PC-9 (cell line): ENCODE measurements at regions not wholly inside any gene's neighbourhood (a gene's known extent, or its start where the extent isn't known, plus 50 kb on each side); places are given as distances from the start of the nearest gene placed in this dataset.

Experiments
- BruUV-seq: library from RNA; stranded (reverse); fragments of 400-500 nt; replicated peaks from 2 replicates; lab custom pipeline; 2021; lab: Mats Ljungman, UMichigan
- CTCF ChIA-PET: fragments of 300-600 bp; sonication (Branson Sonifier 250); formaldehyde crosslinking; loops from one replicate; lab custom pipeline; 2022; ENCODE audit warnings: antibody characterized with exemption; lab: Charles Lee
- POLR2A ChIA-PET: fragments of 300-600 bp; sonication (Branson Sonifier 250); formaldehyde crosslinking; loops from one replicate; lab custom pipeline; 2022; ENCODE audit warnings: antibody characterized with exemption; ENCODE audit not compliant: unreplicated experiment; lab: Charles Lee
- DNase-seq, 2 experiments: peaks; one replicate each; pipeline versions ENCODE4 v3.0.0 to v3.0.0-alpha.2; 2015 to 2022; ENCODE audit warnings: mixed read lengths in 1 of 2
- H2AFZ ChIP-seq: fragments of 200-600 bp; sonication (generic); 2 replicates; pipeline ENCODE4 v1.8.1; 2017; ENCODE audit warnings: antibody characterized with exemption
- H3F3A ChIP-seq: fragments of 200-600 bp; sonication (generic); 2 replicates; pipeline ENCODE4 v1.8.1; 2017; ENCODE audit warnings: antibody characterized with exemption, mild to moderate bottlenecking, low read depth; ENCODE audit not compliant: insufficient read depth
- H3K27ac ChIP-seq: fragments of 200-600 bp; sonication (generic); 2 replicates; pipeline ENCODE4 v1.6.1; 2016; ENCODE audit warnings: mixed run types
- H3K27me3 ChIP-seq: fragments of 200-600 bp; sonication (generic); 2 replicates; pipeline ENCODE4 v1.6.1; 2016; ENCODE audit warnings: low read depth, mixed run types; ENCODE audit not compliant: insufficient read depth
- H3K36me3 ChIP-seq: fragments of 200-600 bp; sonication (generic); 2 replicates; pipeline ENCODE4 v1.6.1; 2016; ENCODE audit warnings: low read depth, mixed run types
- H3K4me1 ChIP-seq: fragments of 200-600 bp; sonication (generic); replicated peaks from 2 replicates; pipeline ENCODE4 v1.6.1; 2016; ENCODE audit warnings: mixed run types; ENCODE audit not compliant: insufficient read depth
- H3K4me2 ChIP-seq: fragments of 200-600 bp; sonication (generic); 2 replicates; pipeline ENCODE4 v1.6.1; 2017; ENCODE audit warnings: mixed run types
- H3K4me3 ChIP-seq: fragments of 200-600 bp; sonication (generic); 2 replicates; pipeline ENCODE4 v1.6.1; 2016; ENCODE audit warnings: mixed run types
- H3K79me2 ChIP-seq: fragments of 200-600 bp; sonication (generic); 2 replicates; pipeline ENCODE4 v1.6.1; 2017; ENCODE audit warnings: low read depth, mixed run types
- H3K9me2 ChIP-seq: fragments of 200-600 bp; sonication (generic); 2 replicates; pipeline ENCODE4 v1.8.1; 2017; ENCODE audit warnings: mild to moderate bottlenecking; ENCODE audit not compliant: insufficient read depth
- H3K9me3 ChIP-seq: fragments of 200-600 bp; sonication (generic); 2 replicates; pipeline ENCODE4 v1.8.1; 2016; ENCODE audit warnings: low read depth; ENCODE audit not compliant: insufficient read depth
- H4K20me1 ChIP-seq: fragments of 200-600 bp; sonication (generic); 2 replicates; pipeline ENCODE4 v1.8.1; 2017; ENCODE audit not compliant: insufficient read depth
- EZH2 ChIP-seq: fragments of 200-600 bp; sonication (generic); IDR thresholded peaks from 2 replicates; pipeline ENCODE4 v1.8.0; 2017; ENCODE audit warnings: antibody characterized with exemption, low read depth
- intact Hi-C: fragments of 100-400 bp; cut with micrococcal nuclease; formaldehyde crosslinking; loops from one replicate; pipeline ENCODE4 v1.10.0; 2022; ENCODE audit not compliant: unreplicated experiment
- TF ChIP-seq, protein P1 (sequence below): fragments of 200-600 bp; sonication (generic); conservative IDR thresholded peaks from 2 replicates; pipeline ENCODE4 v1.6.1; 2017; ENCODE audit warnings: mixed run types, antibody characterized with exemption, mild to moderate bottlenecking, moderate library complexity

DNA sequence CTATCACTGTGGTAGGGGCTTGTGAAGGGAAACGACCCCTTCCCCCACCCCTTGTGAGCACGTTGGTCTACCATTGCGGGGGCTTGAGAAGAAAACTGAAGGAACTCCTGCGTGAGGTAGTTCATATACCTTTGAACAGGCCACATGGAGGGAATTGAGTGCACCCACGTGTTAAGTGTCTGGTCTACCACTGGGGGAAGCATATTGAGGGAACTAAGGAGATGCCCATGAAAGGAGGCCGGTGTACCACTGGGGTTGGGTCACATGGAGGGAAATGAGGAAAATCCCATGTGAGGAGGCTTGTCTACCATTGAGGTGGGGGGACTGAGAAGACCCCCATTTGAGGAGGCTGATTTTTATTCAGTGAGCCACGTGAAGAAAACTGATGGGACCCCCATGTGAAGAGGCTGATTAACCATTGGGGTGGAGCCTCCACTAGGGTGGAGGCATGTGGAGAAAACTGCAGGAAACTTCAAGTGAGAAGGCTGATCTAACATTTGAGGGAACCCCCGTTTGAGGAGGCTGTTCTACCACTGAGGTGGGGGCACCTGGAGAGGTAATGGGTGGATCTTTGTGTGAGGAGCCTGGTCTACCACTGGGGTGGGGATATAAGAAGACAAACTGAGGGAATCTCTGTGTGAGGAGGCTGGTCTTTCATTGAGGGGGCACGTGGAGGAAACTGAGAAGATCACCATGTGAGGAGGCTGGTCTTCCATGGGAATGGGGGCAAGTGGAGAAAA is 163.2 kb downstream of the FBLN2 start:
- ChIA-PET POLR2A (no interaction called here), CTCF (no interaction called here)
- DNase-seq, result no peak
- TF ChIP-seq, protein P1, sequence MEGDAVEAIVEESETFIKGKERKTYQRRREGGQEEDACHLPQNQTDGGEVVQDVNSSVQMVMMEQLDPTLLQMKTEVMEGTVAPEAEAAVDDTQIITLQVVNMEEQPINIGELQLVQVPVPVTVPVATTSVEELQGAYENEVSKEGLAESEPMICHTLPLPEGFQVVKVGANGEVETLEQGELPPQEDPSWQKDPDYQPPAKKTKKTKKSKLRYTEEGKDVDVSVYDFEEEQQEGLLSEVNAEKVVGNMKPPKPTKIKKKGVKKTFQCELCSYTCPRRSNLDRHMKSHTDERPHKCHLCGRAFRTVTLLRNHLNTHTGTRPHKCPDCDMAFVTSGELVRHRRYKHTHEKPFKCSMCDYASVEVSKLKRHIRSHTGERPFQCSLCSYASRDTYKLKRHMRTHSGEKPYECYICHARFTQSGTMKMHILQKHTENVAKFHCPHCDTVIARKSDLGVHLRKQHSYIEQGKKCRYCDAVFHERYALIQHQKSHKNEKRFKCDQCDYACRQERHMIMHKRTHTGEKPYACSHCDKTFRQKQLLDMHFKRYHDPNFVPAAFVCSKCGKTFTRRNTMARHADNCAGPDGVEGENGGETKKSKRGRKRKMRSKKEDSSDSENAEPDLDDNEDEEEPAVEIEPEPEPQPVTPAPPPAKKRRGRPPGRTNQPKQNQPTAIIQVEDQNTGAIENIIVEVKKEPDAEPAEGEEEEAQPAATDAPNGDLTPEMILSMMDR, result no peak
- TF ChIP-seq EZH2, result no peak
- Histone ChIP-seq H3K4me1 (no peaks in the 10 kb centered on the region), H3K36me3 (no peaks in the 10 kb centered on the region), H2AFZ (no peak overlapping the region), H3K79me2 (no peaks in the 10 kb centered on the region), H3K27ac (no peak overlapping the region), H3K4me2 (no peak overlapping the region), H3K9me2 (no peaks in the 10 kb centered on the region), H3K27me3 (peaks cover 52% of the 10 kb centered on the region), H3K4me3 (no peak overlapping the region), H3F3A (no peaks in the 10 kb centered on the region), H4K20me1 (no peaks in the 10 kb centered on the region), H3K9me3 (no peaks in the 10 kb centered on the region; the same call in 1 of the 2 replicates)
- intact Hi-C loops, result no loop called here
- no TSS peak for BruUV-seq

- CTCF ChIA-PET, result no interaction called here
These were observed 161.3 kb downstream of the FBLN2 start for GRCh38 chr3:13710251-13710650.

GRCh38 chr3:13709706-13710105 is 160.8 kb downstream of the FBLN2 start:
- BruUV-seq, result no TSS peak
- ChIA-PET CTCF (no interaction called here), POLR2A (no interaction called here)
- Histone ChIP-seq H3K27me3 (peaks cover 55% of the 10 kb centered on the region), H3K9me3 (no peaks in the 10 kb centered on the region; the same call in 1 of the 2 replicates), H3K79me2 (no peaks in the 10 kb centered on the region), H3K4me1 (no peaks in the 10 kb centered on the region), H3F3A (no peaks in the 10 kb centered on the region), H3K36me3 (no peaks in the 10 kb centered on the region), H4K20me1 (no peaks in the 10 kb centered on the region), H3K9me2 (no peaks in the 10 kb centered on the region), H3K4me3 (no peak overlapping the region), H2AFZ (no peak overlapping the region), H3K4me2 (no peak overlapping the region), H3K27ac (no peak overlapping the region)
- TF ChIP-seq, protein P1, result no peak
- TF ChIP-seq EZH2, result no peak
- intact Hi-C loops, result no loop called here
- DNase-seq, result no peak

More at GRCh38 chr3:13710251-13710650, 161.3 kb downstream of the FBLN2 start:
- Histone ChIP-seq H3K27ac (no peak overlapping the region), H3K9me2 (no peaks in the 10 kb centered on the region), H3K4me1 (no peaks in the 10 kb centered on the region), H3K79me2 (no peaks in the 10 kb centered on the region), H3F3A (no peaks in the 10 kb centered on the region), H3K4me3 (no peak overlapping the region), H3K4me2 (no peak overlapping the region), H4K20me1 (no peaks in the 10 kb centered on the region), H3K36me3 (no peaks in the 10 kb centered on the region), H3K27me3 (peaks cover 55% of the 10 kb centered on the region), H2AFZ (no peak overlapping the region), H3K9me3 (no peaks in the 10 kb centered on the region; the same call in 1 of the 2 replicates)
- intact Hi-C loops, result no loop called here
- POLR2A ChIA-PET, result no interaction called here
- BruUV-seq, result no TSS peak
- TF ChIP-seq, protein P1, result no peak
- TF ChIP-seq EZH2, result no peak
- no peak for DNase-seq
